ENCODE measurements at regions not wholly inside any gene's neighbourhood (a gene's known extent, or its start where the extent isn't known, plus 50 kb on each side); places are given as distances from the start of the nearest gene placed in this dataset.

DNA sequence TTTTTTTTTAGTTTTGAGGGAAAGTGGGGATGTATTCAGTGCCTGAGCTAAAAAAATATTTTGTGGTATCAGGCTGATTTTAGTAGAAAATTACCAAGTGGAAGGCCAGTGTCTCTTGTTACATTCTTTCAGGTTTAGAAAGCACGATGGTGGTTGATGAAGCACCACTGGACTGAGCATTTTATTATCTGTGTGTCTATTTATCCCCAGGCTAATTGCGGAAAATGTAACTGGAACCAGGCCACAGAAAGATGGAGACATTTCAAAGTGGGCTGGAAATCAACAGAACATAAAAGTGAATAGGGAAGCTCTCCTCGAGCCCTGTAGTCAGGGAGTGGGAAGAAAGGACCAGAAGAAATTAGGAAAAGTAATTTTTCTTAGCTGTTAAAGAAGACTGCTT is 261.0 kb downstream of the STK31 start:
- Histone ChIP-seq H3K4ac (ENCODE audit: low read depth, low read length) (no peak overlapping the region), H2BK12ac (ENCODE audit: low read length) (no peak overlapping the region), H2BK5ac (ENCODE audit: low read depth, low read length, poor library complexity) (no peak overlapping the region), H4K91ac (ENCODE audit: low read depth, low read length) (no peak overlapping the region), H3K79me1 (ENCODE audit: low read length) (no peaks in the 10 kb centered on the region), H4K12ac (ENCODE audit: low read depth, low read length) (no peak overlapping the region), H4K8ac (ENCODE audit: low read depth, low read length) (no peak overlapping the region), H3K79me2 (ENCODE audit: control insufficient read depth, insufficient read depth, low read length, poor library complexity) (no peaks in the 10 kb centered on the region), H3K4me2 (ENCODE audit: low read length) (no peak overlapping the region), H2AK5ac (ENCODE audit: low read length) (no peak overlapping the region), H3K27me3 (ENCODE audit: insufficient read depth, low read length) (no peaks in the 10 kb centered on the region), H2AFZ (ENCODE audit: insufficient read depth, low read length, poor library complexity) (no peak overlapping the region), H3K4me3 (ENCODE audit: low read depth, low read length) (no peak overlapping the region), H3K9me3 (ENCODE audit: insufficient read depth, low read depth, low read length) (no peaks in the 10 kb centered on the region), H2BK120ac (ENCODE audit: insufficient read depth, low read length, poor library complexity) (no peak overlapping the region), H3K36me3 (ENCODE audit: control insufficient read depth in 1 of 2, insufficient read depth in 2 of 2, low read length in 2 of 2) (no peaks in the 10 kb centered on the region), H3K14ac (ENCODE audit: low read length) (no peak overlapping the region), H3K4me1 (ENCODE audit: control insufficient read depth in 1 of 2, insufficient read depth in 2 of 2, low read length in 2 of 2) (peaks cover 5 to 7% of the 10 kb centered on the region in 2 experiments), H3K27ac (ENCODE audit: low read depth, low read length) (no peak overlapping the region), H3K18ac (ENCODE audit: low read length) (no peak overlapping the region), H3K23ac (ENCODE audit: low read length) (no peak overlapping the region), H3K9ac (ENCODE audit: low read length) (no peak overlapping the region)
- no CpG with 5 or more reads among the region's 3 CpGs for WGBS (ENCODE audit: extremely low coverage, insufficient coverage, insufficient read length)
- peak in 1 of 2 donors; percentile 19 for DNase-seq

DNA sequence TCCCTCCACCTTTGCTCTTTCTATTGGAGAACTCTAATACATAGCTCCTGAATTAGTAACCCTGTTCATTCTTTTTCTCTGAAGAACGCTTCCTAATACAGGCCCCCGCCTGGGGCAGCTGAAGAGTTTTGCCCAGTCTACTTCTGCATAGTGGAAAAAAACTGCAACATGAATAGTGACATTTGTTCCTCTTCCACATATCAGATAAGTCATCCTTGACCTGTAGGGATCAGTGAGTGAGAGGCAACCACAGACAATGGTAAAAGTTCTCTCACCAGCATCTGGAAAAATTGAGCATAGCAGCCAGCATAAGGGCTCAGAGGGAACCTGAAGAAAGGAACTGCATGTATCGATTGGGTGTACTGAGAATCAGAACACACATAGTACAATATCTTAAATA is 262.0 kb downstream of the STK31 start:
- Histone ChIP-seq H3K27ac (ENCODE audit: low read depth, low read length) (no peak overlapping the region), H3K4me2 (ENCODE audit: low read length) (no peak overlapping the region), H2BK120ac (ENCODE audit: insufficient read depth, low read length, poor library complexity) (no peak overlapping the region), H4K12ac (ENCODE audit: low read depth, low read length) (no peak overlapping the region), H3K23ac (ENCODE audit: low read length) (no peak overlapping the region), H2BK12ac (ENCODE audit: low read length) (no peak overlapping the region), H3K4ac (ENCODE audit: low read depth, low read length) (no peak overlapping the region), H3K4me1 (ENCODE audit: control insufficient read depth in 1 of 2, insufficient read depth in 2 of 2, low read length in 2 of 2) (peaks cover 5 to 7% of the 10 kb centered on the region in 2 experiments), H2AFZ (ENCODE audit: insufficient read depth, low read length, poor library complexity) (no peak overlapping the region), H3K79me1 (ENCODE audit: low read length) (no peaks in the 10 kb centered on the region), H4K8ac (ENCODE audit: low read depth, low read length) (no peak overlapping the region), H3K9me3 (ENCODE audit: insufficient read depth, low read depth, low read length) (no peaks in the 10 kb centered on the region), H3K9ac (ENCODE audit: low read length) (no peak overlapping the region), H2BK5ac (ENCODE audit: low read depth, low read length, poor library complexity) (no peak overlapping the region), H3K27me3 (ENCODE audit: insufficient read depth, low read length) (no peaks in the 10 kb centered on the region), H3K14ac (ENCODE audit: low read length) (no peak overlapping the region), H4K91ac (ENCODE audit: low read depth, low read length) (no peak overlapping the region), H3K4me3 (ENCODE audit: low read depth, low read length) (no peak overlapping the region), H3K18ac (ENCODE audit: low read length) (no peak overlapping the region), H3K79me2 (ENCODE audit: control insufficient read depth, insufficient read depth, low read length, poor library complexity) (no peaks in the 10 kb centered on the region), H2AK5ac (ENCODE audit: low read length) (no peak overlapping the region), H3K36me3 (ENCODE audit: control insufficient read depth in 1 of 2, insufficient read depth in 2 of 2, low read length in 2 of 2) (no peaks in the 10 kb centered on the region)
- WGBS (ENCODE audit: extremely low coverage, insufficient coverage, insufficient read length) = no CpG with 5 or more reads among the region's 3 CpGs
- peak; percentile 30 to 33 for DNase-seq

DNA sequence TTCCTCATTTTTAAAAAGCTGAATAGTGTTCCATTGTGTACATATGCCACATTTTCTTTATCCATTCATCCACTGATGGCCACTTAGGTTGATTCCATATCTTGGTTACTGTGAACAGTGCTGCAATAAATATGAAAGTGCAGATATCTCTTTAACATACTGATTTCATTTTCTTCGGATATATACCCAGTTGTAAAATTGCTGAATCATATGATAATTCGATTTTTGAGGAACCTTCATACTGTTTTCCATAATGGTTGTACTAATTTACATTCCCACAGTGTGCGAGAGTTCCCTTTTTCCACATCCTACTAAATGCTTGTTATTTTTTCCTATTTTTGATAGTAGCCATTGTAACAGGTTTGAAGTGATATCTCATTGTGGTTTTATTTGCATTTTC is 263.2 kb downstream of the STK31 start:
- H3K9ac ChIP-seq (ENCODE audit: low read length) = no peak overlapping the region
- no peak overlapping the region for H2AK5ac ChIP-seq (ENCODE audit: low read length)
- H3K27ac ChIP-seq (ENCODE audit: low read depth, low read length) = no peak overlapping the region
- no peak overlapping the region for H3K4me2 ChIP-seq (ENCODE audit: low read length)
- no peak overlapping the region for H2BK120ac ChIP-seq (ENCODE audit: insufficient read depth, low read length, poor library complexity)
- H3K79me2 ChIP-seq (ENCODE audit: control insufficient read depth, insufficient read depth, low read length, poor library complexity) = no peaks in the 10 kb centered on the region
- no peak overlapping the region for H3K4me3 ChIP-seq (ENCODE audit: low read depth, low read length)
- no peak overlapping the region for H3K23ac ChIP-seq (ENCODE audit: low read length)
- H3K4ac ChIP-seq (ENCODE audit: low read depth, low read length) = no peak overlapping the region
- no peak overlapping the region for H4K91ac ChIP-seq (ENCODE audit: low read depth, low read length)
- no peak overlapping the region for H3K14ac ChIP-seq (ENCODE audit: low read length)
- no peak for DNase-seq
- H3K18ac ChIP-seq (ENCODE audit: low read length) = no peak overlapping the region
- H3K36me3 ChIP-seq (ENCODE audit: control insufficient read depth in 1 of 2, insufficient read depth in 2 of 2, low read length in 2 of 2) = no peaks in the 10 kb centered on the region
- H4K12ac ChIP-seq (ENCODE audit: low read depth, low read length) = no peak overlapping the region
- H3K79me1 ChIP-seq (ENCODE audit: low read length) = no peaks in the 10 kb centered on the region
- no peak overlapping the region for H2BK12ac ChIP-seq (ENCODE audit: low read length)
- no peak overlapping the region for H2AFZ ChIP-seq (ENCODE audit: insufficient read depth, low read length, poor library complexity)
- no peaks in the 10 kb centered on the region for H3K27me3 ChIP-seq (ENCODE audit: insufficient read depth, low read length)
- no peaks in the 10 kb centered on the region for H3K9me3 ChIP-seq (ENCODE audit: insufficient read depth, low read depth, low read length)
- no peak overlapping the region for H4K8ac ChIP-seq (ENCODE audit: low read depth, low read length)
- no peak overlapping the region for H2BK5ac ChIP-seq (ENCODE audit: low read depth, low read length, poor library complexity)
- H3K4me1 ChIP-seq (ENCODE audit: control insufficient read depth in 1 of 2, insufficient read depth in 2 of 2, low read length in 2 of 2) = peaks cover under 1 to 2% of the 10 kb centered on the region in 2 experiments
- WGBS (ENCODE audit: extremely low coverage, insufficient coverage, insufficient read length) = no CpG with 5 or more reads among the region's 3 CpGs

DNA sequence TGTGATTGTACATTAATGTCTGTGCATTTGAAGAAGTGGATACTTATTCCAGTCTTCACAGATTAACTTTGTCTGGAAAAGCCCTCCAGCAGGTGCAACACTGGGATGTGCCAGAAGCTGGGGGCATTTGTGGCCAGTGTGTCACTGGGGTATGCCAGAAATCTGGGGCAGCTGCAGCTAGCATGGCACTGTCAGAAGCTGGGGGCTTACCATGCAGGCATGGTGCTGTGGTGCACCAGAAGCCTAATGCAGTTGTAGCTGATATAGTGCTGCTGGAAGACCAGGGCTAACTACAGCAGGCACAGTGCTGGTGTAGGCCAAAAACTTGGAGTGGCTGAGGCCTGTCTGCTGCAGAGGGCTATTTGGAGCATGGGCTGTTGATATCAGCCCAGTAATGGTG is 270.1 kb downstream of the STK31 start:
- no peak overlapping the region for H4K91ac ChIP-seq (ENCODE audit: low read depth, low read length)
- DNase-seq = no peak
- no peaks in the 10 kb centered on the region for H3K36me3 ChIP-seq (ENCODE audit: control insufficient read depth in 1 of 2, insufficient read depth in 2 of 2, low read length in 2 of 2)
- H2BK120ac ChIP-seq (ENCODE audit: insufficient read depth, low read length, poor library complexity) = no peak overlapping the region
- peaks cover 0 to 4% of the 10 kb centered on the region in 2 experiments for H3K4me1 ChIP-seq (ENCODE audit: control insufficient read depth in 1 of 2, insufficient read depth in 2 of 2, low read length in 2 of 2)
- no peaks in the 10 kb centered on the region for H3K79me2 ChIP-seq (ENCODE audit: control insufficient read depth, insufficient read depth, low read length, poor library complexity)
- no peak overlapping the region for H3K4me3 ChIP-seq (ENCODE audit: low read depth, low read length)
- no peak overlapping the region for H2AK5ac ChIP-seq (ENCODE audit: low read length)
- H4K12ac ChIP-seq (ENCODE audit: low read depth, low read length) = no peak overlapping the region
- no peak overlapping the region for H3K4me2 ChIP-seq (ENCODE audit: low read length)
- peaks cover 3% of the 10 kb centered on the region for H3K9me3 ChIP-seq (ENCODE audit: insufficient read depth, low read depth, low read length)
- no peak overlapping the region for H2BK5ac ChIP-seq (ENCODE audit: low read depth, low read length, poor library complexity)
- no peak overlapping the region for H4K8ac ChIP-seq (ENCODE audit: low read depth, low read length)
- H3K18ac ChIP-seq (ENCODE audit: low read length) = no peak overlapping the region
- no peaks in the 10 kb centered on the region for H3K27me3 ChIP-seq (ENCODE audit: insufficient read depth, low read length)
- no peak overlapping the region for H2AFZ ChIP-seq (ENCODE audit: insufficient read depth, low read length, poor library complexity)
- H3K23ac ChIP-seq (ENCODE audit: low read length) = peak overlapping the region; percentile 48
- no peak overlapping the region for H3K27ac ChIP-seq (ENCODE audit: low read depth, low read length)
- no peak overlapping the region for H3K9ac ChIP-seq (ENCODE audit: low read length)
- no peak overlapping the region for H3K4ac ChIP-seq (ENCODE audit: low read depth, low read length)
- H3K14ac ChIP-seq (ENCODE audit: low read length) = no peak overlapping the region
- H3K79me1 ChIP-seq (ENCODE audit: low read length) = no peaks in the 10 kb centered on the region
- no peak overlapping the region for H2BK12ac ChIP-seq (ENCODE audit: low read length)
